Activated T-cell treated with anti-CD3 and anti-CD28 coated beads for 1 hour (primary cell): ENCODE measurements at regions not wholly inside any gene's neighbourhood (a gene's known extent, or its start where the extent isn't known, plus 50 kb on each side); places are given as distances from the start of the nearest gene placed in this dataset.

Source experiments
- DNase-seq: peaks from one replicate; pipeline ENCODE4 v3.0.0-alpha.2; 2020; ENCODE audit warnings: low read depth

- DNase-seq: no peak
These were observed 1232.3 kb downstream of the TBC1D22A start for GRCh38 chr22:47994601-47995263.

GRCh38 chr22:47994045-47994444 is 1231.6 kb downstream of the TBC1D22A start:
- no peak for DNase-seq

- no peak for DNase-seq
These were observed 1228.0 kb downstream of the TBC1D22A start for GRCh38 chr22:47990481-47990880.

- no peak for DNase-seq
These were observed 1225.5 kb downstream of the TBC1D22A start for GRCh38 chr22:47987885-47988515.

- no peak for DNase-seq
These were observed 1213.8 kb downstream of the TBC1D22A start for GRCh38 chr22:47976219-47976618.

GRCh38 chr22:47967831-47968230 is 1205.4 kb downstream of the TBC1D22A start:
- no peak for DNase-seq

GRCh38 chr22:47966316-47966715 is 1203.9 kb downstream of the TBC1D22A start:
- no peak for DNase-seq

- no peak for DNase-seq
These were observed 1203.4 kb downstream of the TBC1D22A start for GRCh38 chr22:47965896-47966295.

GRCh38 chr22:47965066-47965465 is 1202.6 kb downstream of the TBC1D22A start:
- no peak for DNase-seq

- DNase-seq: no peak
These were observed 1201.2 kb downstream of the TBC1D22A start for GRCh38 chr22:47963660-47964059.

- DNase-seq: no peak
These were observed 1195.2 kb downstream of the TBC1D22A start for GRCh38 chr22:47957649-47958048.

- DNase-seq: no peak
These were observed 1191.7 kb downstream of the TBC1D22A start for GRCh38 chr22:47954107-47954506.

GRCh38 chr22:47944941-47945340 is 1182.5 kb downstream of the TBC1D22A start:
- no peak for DNase-seq

GRCh38 chr22:47943729-47944700 is 1181.6 kb downstream of the TBC1D22A start:
- DNase-seq: no peak

- DNase-seq: no peak
These were observed 1177.8 kb downstream of the TBC1D22A start for GRCh38 chr22:47940211-47940610.

- DNase-seq: no peak
These were observed 1171.4 kb downstream of the TBC1D22A start for GRCh38 chr22:47933891-47934290.

- DNase-seq: no peak
These were observed 1170.8 kb downstream of the TBC1D22A start for GRCh38 chr22:47933226-47933625.

- DNase-seq: no peak
These were observed 1167.3 kb downstream of the TBC1D22A start for GRCh38 chr22:47929646-47930185.

GRCh38 chr22:47929073-47929472 is 1166.6 kb downstream of the TBC1D22A start:
- no peak for DNase-seq

- no peak for DNase-seq
These were observed 1166.2 kb downstream of the TBC1D22A start for GRCh38 chr22:47928631-47929030.

- no peak for DNase-seq
These were observed 1165.3 kb downstream of the TBC1D22A start for GRCh38 chr22:47927648-47928210.

GRCh38 chr22:47923011-47923427 is 1160.6 kb downstream of the TBC1D22A start:
- DNase-seq: no peak
